ENCODE measurements at regions not wholly inside any gene's neighbourhood (a gene's known extent, or its start where the extent isn't known, plus 50 kb on each side); places are given as distances from the start of the nearest gene placed in this dataset.

DNA sequence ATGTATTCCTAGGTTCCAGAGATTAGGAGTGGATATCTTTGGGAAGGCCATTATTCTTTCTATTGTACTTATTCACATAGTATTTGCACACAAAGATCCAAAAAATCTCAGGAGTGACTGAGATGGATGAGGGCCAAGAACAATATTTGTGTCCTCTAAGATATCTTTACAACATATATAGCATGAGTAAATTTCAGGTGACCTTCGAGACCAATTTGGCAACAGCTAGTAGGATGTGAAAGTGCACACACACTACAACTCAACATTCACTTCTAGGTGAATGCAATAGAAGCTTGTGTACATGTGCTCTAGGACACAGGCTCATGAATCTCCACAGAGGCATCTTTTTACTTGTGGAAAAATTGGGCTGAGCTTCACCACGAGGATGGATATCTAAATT lies 224.0 kb downstream of the C1orf94 start:
- Histone ChIP-seq H3K4me2 (ENCODE audit: low read length) (no peak overlapping the region), H3K9me3 (ENCODE audit: control insufficient read depth, low read length) (no peaks in the 10 kb centered on the region), H3K4me3 (ENCODE audit: low read depth, low read length) (no peak overlapping the region), H3K9ac (no peak overlapping the region), H3K79me2 (no peaks in the 10 kb centered on the region), H3K27ac (no peak overlapping the region), H3K4me1 (no peaks in the 10 kb centered on the region), H3K36me3 (ENCODE audit: control insufficient read depth, insufficient read depth, low read length) (no peaks in the 10 kb centered on the region), H2AFZ (no peak overlapping the region), H3K27me3 (ENCODE audit: control insufficient read depth, insufficient read depth, low read length) (no peaks in the 10 kb centered on the region)
- TF ChIP-seq, protein P1, sequence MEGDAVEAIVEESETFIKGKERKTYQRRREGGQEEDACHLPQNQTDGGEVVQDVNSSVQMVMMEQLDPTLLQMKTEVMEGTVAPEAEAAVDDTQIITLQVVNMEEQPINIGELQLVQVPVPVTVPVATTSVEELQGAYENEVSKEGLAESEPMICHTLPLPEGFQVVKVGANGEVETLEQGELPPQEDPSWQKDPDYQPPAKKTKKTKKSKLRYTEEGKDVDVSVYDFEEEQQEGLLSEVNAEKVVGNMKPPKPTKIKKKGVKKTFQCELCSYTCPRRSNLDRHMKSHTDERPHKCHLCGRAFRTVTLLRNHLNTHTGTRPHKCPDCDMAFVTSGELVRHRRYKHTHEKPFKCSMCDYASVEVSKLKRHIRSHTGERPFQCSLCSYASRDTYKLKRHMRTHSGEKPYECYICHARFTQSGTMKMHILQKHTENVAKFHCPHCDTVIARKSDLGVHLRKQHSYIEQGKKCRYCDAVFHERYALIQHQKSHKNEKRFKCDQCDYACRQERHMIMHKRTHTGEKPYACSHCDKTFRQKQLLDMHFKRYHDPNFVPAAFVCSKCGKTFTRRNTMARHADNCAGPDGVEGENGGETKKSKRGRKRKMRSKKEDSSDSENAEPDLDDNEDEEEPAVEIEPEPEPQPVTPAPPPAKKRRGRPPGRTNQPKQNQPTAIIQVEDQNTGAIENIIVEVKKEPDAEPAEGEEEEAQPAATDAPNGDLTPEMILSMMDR (IDR thresholded peaks at IDR 0.05), result no peak

DNA sequence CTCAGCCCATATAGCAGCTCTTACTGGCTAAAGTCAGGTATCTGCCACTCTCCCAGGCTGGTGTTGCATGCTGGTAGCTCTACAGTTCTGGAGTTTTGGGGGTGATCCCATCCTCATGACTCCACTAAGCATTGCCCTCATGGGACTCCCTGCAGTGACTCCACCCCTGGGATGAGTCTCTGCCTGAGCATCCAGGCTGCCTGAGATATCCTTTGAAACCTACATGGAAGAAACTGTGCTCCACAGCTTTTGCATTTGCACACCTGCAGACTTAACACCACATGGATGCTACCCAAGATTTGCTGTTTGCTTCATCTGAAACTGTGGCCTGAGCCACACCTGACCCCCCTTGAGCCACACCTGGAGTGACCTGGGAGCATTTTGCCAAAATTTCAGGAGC lies 226.4 kb downstream of the C1orf94 start:
- TF ChIP-seq, protein P1 (IDR thresholded peaks at IDR 0.05), result no peak
- H3K4me2 ChIP-seq (ENCODE audit: low read length), result no peak overlapping the region
- no peaks in the 10 kb centered on the region for H3K79me2 ChIP-seq

GRCh38 chr1:34404804-34405203 lies 228.1 kb downstream of the C1orf94 start:
- H3K4me3 ChIP-seq (ENCODE audit: low read depth, low read length), result no peak overlapping the region
- H3K27me3 ChIP-seq (ENCODE audit: control insufficient read depth, insufficient read depth, low read length), result no peaks in the 10 kb centered on the region
- no peak overlapping the region for H3K4me2 ChIP-seq (ENCODE audit: low read length)
- H3K9me3 ChIP-seq (ENCODE audit: control insufficient read depth, low read length), result no peaks in the 10 kb centered on the region
- H3K4me1 ChIP-seq, result no peaks in the 10 kb centered on the region
- TF ChIP-seq, protein P1 (IDR thresholded peaks at IDR 0.05), result no peak
- H3K79me2 ChIP-seq, result no peaks in the 10 kb centered on the region
- no peak overlapping the region for H3K9ac ChIP-seq
- no peak overlapping the region for H2AFZ ChIP-seq
- no peaks in the 10 kb centered on the region for H3K36me3 ChIP-seq (ENCODE audit: control insufficient read depth, insufficient read depth, low read length)
- no peak overlapping the region for H3K27ac ChIP-seq

More for the DNA sequence above, 226.4 kb downstream of the C1orf94 start:
- Histone ChIP-seq H3K4me1 (no peaks in the 10 kb centered on the region), H3K27ac (no peak overlapping the region), H2AFZ (no peak overlapping the region), H3K4me3 (ENCODE audit: low read depth, low read length) (no peak overlapping the region), H3K9me3 (ENCODE audit: control insufficient read depth, low read length) (no peaks in the 10 kb centered on the region), H3K36me3 (ENCODE audit: control insufficient read depth, insufficient read depth, low read length) (no peaks in the 10 kb centered on the region), H3K9ac (no peak overlapping the region), H3K27me3 (ENCODE audit: control insufficient read depth, insufficient read depth, low read length) (no peaks in the 10 kb centered on the region)

DNA sequence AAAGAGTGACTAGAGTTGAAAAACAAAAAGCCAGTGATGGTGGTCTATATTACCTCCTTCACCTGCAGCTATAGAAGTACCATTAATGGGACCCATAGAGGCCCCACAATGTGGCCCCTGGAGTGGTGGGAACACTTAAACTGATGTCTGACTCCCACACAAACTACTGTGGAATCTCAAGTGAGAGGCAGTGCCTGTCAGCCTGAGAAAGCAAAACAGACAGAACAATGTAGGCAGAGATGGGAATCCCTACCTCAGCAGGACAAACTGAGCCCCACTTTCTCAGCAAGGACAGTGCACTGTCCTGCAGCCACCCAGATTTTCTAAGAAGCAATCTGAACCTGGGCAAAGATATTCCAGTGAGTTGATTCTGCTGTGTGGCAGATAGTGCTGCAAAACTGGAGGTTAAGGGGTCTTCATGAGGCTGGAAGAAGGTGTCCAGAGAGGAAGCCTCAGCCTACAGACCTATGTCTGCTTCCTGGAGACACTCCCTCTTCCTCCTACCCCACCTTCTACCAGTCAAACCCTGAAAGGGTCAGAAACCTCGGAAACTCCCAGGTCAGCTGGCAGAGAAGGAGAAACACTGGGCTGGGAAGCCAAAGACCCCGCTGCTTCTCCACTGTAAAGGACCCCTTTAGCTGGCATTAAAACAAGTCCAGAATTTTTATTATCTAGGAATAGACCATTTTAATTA lies 228.7 kb downstream of the C1orf94 start:
- no peak overlapping the region for H3K27ac ChIP-seq
- no peaks in the 10 kb centered on the region for H3K27me3 ChIP-seq (ENCODE audit: control insufficient read depth, insufficient read depth, low read length)
- no peaks in the 10 kb centered on the region for H3K36me3 ChIP-seq (ENCODE audit: control insufficient read depth, insufficient read depth, low read length)
- no peak overlapping the region for H3K4me3 ChIP-seq (ENCODE audit: low read depth, low read length)
- TF ChIP-seq, protein P1 (IDR thresholded peaks at IDR 0.05), result no peak
- H2AFZ ChIP-seq, result no peak overlapping the region
- H3K4me2 ChIP-seq (ENCODE audit: low read length), result no peak overlapping the region
- no peaks in the 10 kb centered on the region for H3K79me2 ChIP-seq
- H3K9me3 ChIP-seq (ENCODE audit: control insufficient read depth, low read length), result no peaks in the 10 kb centered on the region
- H3K4me1 ChIP-seq, result no peaks in the 10 kb centered on the region
- H3K9ac ChIP-seq, result no peak overlapping the region

DNA sequence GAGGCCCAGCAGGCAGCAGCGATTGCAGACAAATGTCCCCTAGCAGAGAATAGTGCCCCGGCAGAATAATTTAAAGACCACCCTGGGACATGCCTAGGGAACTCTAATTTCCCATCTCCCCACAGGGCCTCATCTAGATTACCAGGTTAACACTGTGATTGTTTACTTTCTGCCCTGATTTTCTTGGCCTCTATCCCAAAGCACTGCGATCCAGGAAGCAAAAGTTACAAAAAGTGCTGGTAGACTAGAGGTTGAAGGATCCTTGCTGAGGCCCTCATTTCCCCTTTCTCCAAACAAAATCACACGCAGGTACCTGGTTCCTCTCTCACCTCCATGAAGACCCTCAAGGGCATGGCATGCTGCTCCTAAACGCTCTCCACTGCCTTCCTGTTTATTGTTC lies 229.7 kb downstream of the C1orf94 start:
- Histone ChIP-seq H2AFZ (peak overlapping the region; percentile 63), H3K4me1 (no peaks in the 10 kb centered on the region), H3K79me2 (no peaks in the 10 kb centered on the region), H3K27ac (no peak overlapping the region), H3K9ac (no peak overlapping the region), H3K4me2 (ENCODE audit: low read length) (no peak overlapping the region), H3K4me3 (ENCODE audit: low read depth, low read length) (no peak overlapping the region), H3K9me3 (ENCODE audit: control insufficient read depth, low read length) (no peaks in the 10 kb centered on the region), H3K27me3 (ENCODE audit: control insufficient read depth, insufficient read depth, low read length) (no peaks in the 10 kb centered on the region), H3K36me3 (ENCODE audit: control insufficient read depth, insufficient read depth, low read length) (no peaks in the 10 kb centered on the region)
- TF ChIP-seq, protein P1 (IDR thresholded peaks at IDR 0.05), result no peak

Data from parathyroid adenoma (tissue), 2 donors.